Lower leg skin (tissue), 4 donors: ENCODE measurements at regions not wholly inside any gene's neighbourhood (a gene's known extent, or its start where the extent isn't known, plus 50 kb on each side); places are given as distances from the start of the nearest gene placed in this dataset.
"Not testable (repeated sequence)": the region's sequence is repeated elsewhere in the genome, so short reads cannot be mapped to it uniquely, and the experiment has no call there.

ENCODE experiments used
- DNase-seq, 2 donors: peaks; one replicate each; pipeline ENCODE4 v3.0.0-alpha.2; 2019; ENCODE audit warnings: low spot score in 2 of 2
- H3K4me3 ChIP-seq: fragments of 200-600 bp; sonication (generic); 2 replicates; pipeline ENCODE4 v1.5.1; 2017; ENCODE audit warnings: mild to moderate bottlenecking, low read depth; ENCODE audit not compliant: poor library complexity, severe bottlenecking
- CTCF ChIP-seq, 3 donors: fragments of 450-650 bp; IDR thresholded peaks; one replicate each; pipeline ENCODE4 v1.5.1; 2016; ENCODE audit warnings: antibody characterized with exemption in 3 of 3, mild to moderate bottlenecking in 3 of 3, moderate library complexity in 2 of 3
- POLR2A ChIP-seq, 2 donors: fragments of 450-650 bp; IDR thresholded peaks; one replicate each; pipeline ENCODE4 v1.6.1; 2016 to 2017; ENCODE audit warnings: antibody characterized with exemption in 2 of 2, mild to moderate bottlenecking in 1 of 2, moderate library complexity in 1 of 2
- WGBS, 2 donors: methylation state at CpG; one replicate each; pipeline ENCODE4 v1.1.5; 2018; 5-methylcytosine and 5-hydroxymethylcytosine counted together
- intact Hi-C: fragments of 100-400 bp; cut with DNase I; formaldehyde crosslinking; loops from one replicate; pipeline ENCODE4 v1.15.0; 2023; ENCODE audit warnings: low total_unique reads

- WGBS, 2 donors, result 48 to 54% methylated on average over 2 of the region's 2 CpGs
- no peak for DNase-seq
- H3K4me3 ChIP-seq, result no peak overlapping the region
- intact Hi-C loops, result no loop called here
- TF ChIP-seq POLR2A (IDR thresholded peaks at IDR 0.05), result no peak
- TF ChIP-seq CTCF (IDR thresholded peaks at IDR 0.05), result no peak
Observed at GRCh38 chr10:109591601-109592000, 331.7 kb downstream of the XPNPEP1 start.

GRCh38 chr10:109588259-109588658 lies 335.1 kb downstream of the XPNPEP1 start:
- DNase-seq, result no peak
- WGBS, 2 donors, result 39 to 52% methylated on average over 3 of the region's 3 CpGs
- no peak for TF ChIP-seq CTCF (IDR thresholded peaks at IDR 0.05)
- no peak for TF ChIP-seq POLR2A (IDR thresholded peaks at IDR 0.05)
- intact Hi-C loops, result no loop called here
- H3K4me3 ChIP-seq, result no peak overlapping the region

- TF ChIP-seq POLR2A (IDR thresholded peaks at IDR 0.05) (no peak), CTCF (IDR thresholded peaks at IDR 0.05) (no peak)
- WGBS, 2 donors, result 52 to 63% methylated on average over 3 of the region's 3 CpGs
- no peak for DNase-seq
- intact Hi-C loops, result no loop called here
- no peak overlapping the region for H3K4me3 ChIP-seq
Observed at GRCh38 chr10:109587366-109587765, 335.9 kb downstream of the XPNPEP1 start.

GRCh38 chr10:109556399-109556798 lies 366.9 kb downstream of the XPNPEP1 start:
- intact Hi-C loops, result no loop called here
- H3K4me3 ChIP-seq, result no peak overlapping the region
- TF ChIP-seq CTCF (IDR thresholded peaks at IDR 0.05), result no peak
- no peak for TF ChIP-seq POLR2A (IDR thresholded peaks at IDR 0.05)
- DNase-seq, result no peak

GRCh38 chr10:109542050-109542603 lies 381.2 kb downstream of the XPNPEP1 start:
- DNase-seq, intact Hi-C loops: not testable (repeated sequence)
- 69 to 73% methylated on average over 8 of the region's 8 CpGs for WGBS, 2 donors

GRCh38 chr10:109534193-109534592 lies 389.1 kb downstream of the XPNPEP1 start:
- no peak overlapping the region for H3K4me3 ChIP-seq
- TF ChIP-seq POLR2A (IDR thresholded peaks at IDR 0.05), result no peak
- TF ChIP-seq CTCF (IDR thresholded peaks at IDR 0.05), result no peak
- intact Hi-C loops, result no loop called here
- 65% methylated on average over 3 of the region's 3 CpGs for WGBS, 2 donors
- no peak for DNase-seq

More at GRCh38 chr10:109542050-109542603, 381.2 kb downstream of the XPNPEP1 start:
- not testable (repeated sequence) for H3K4me3 ChIP-seq
